Endothelial cell of umbilical vein (primary cell): ENCODE measurements at regions not wholly inside any gene's neighbourhood (a gene's known extent, or its start where the extent isn't known, plus 50 kb on each side); places are given as distances from the start of the nearest gene placed in this dataset.

Experiments used
- BruUV-seq: library from RNA; stranded (reverse); fragments of 400-500 nt; replicated peaks from 2 replicates; lab custom pipeline; 2021; lab: Mats Ljungman, UMichigan
- CTCF ChIA-PET: fragments of 300-600, 350-600 bp; sonication (Branson Sonifier 250); formaldehyde crosslinking; loops from one replicate; lab custom pipeline; 2021; ENCODE audit warnings: antibody characterized with exemption, inconsistent platforms; lab: Charles Lee
- POLR2A ChIA-PET: fragments of 300-600, 350-600 bp; sonication (Branson Sonifier 250); formaldehyde crosslinking; loops from one replicate; lab custom pipeline; 2021; ENCODE audit warnings: antibody characterized with exemption, inconsistent platforms; lab: Charles Lee
- DNase-seq: peaks from one replicate; pipeline ENCODE4 v3.0.0-alpha.2; 2011; ENCODE audit warnings: low read depth, low spot score
- FAIRE-seq: peaks from 2 replicates; lab custom pipeline; 2011; peaks lifted over from hg19 to GRCh38; lab: Jason Lieb, UNC
- H2AFZ ChIP-seq: 2 replicates; pipeline ENCODE4 v1.6.0; 2012; ENCODE audit warnings: low read depth, low read length, control low read depth, inconsistent platforms
- H3K27ac ChIP-seq: 2 replicates; pipeline ENCODE4 v1.5.1; 2011; ENCODE audit warnings: low read depth, mild to moderate bottlenecking, control low read depth, low read length, moderate library complexity; ENCODE audit not compliant: insufficient read depth
- H3K27me3 ChIP-seq, 2 experiments: 2 replicates each; pipeline versions ENCODE4 v1.6.0 to v1.6.1; 2011; ENCODE audit warnings: low read length in 2 of 2, mixed read lengths in 1 of 2; ENCODE audit not compliant: control insufficient read depth in 2 of 2, insufficient read depth in 2 of 2
- H3K36me3 ChIP-seq, 2 experiments: 2 replicates in 1 of 2; 3 replicates in 1 of 2; pipeline ENCODE4 v1.5.1; 2011; ENCODE audit warnings: low read length in 2 of 2, mild to moderate bottlenecking in 1 of 2, moderate library complexity in 1 of 2; ENCODE audit not compliant: control insufficient read depth in 2 of 2, insufficient read depth in 2 of 2; ENCODE audit errors: extremely low read depth in 1 of 2
- H3K4me1 ChIP-seq: 3 replicates; pipeline ENCODE4 v1.5.1; 2011; ENCODE audit warnings: mild to moderate bottlenecking, low read length; ENCODE audit not compliant: control insufficient read depth, insufficient read depth; ENCODE audit errors: extremely low read depth
- H3K4me2 ChIP-seq: 2 replicates; pipeline ENCODE4 v1.6.1; 2011; ENCODE audit warnings: low read length, control low read depth, mixed read lengths; ENCODE audit not compliant: insufficient read depth
- H3K4me3 ChIP-seq, 3 experiments: fragments of 200-600 bp in 1 of 3; sonication (generic), shearing (Covaris generic) in 1 of 3; replicated peaks in 1 of 3; 2 replicates each; pipeline ENCODE4 v1.5.1; 2011 to 2016; ENCODE audit warnings: control low read depth in 3 of 3, low read length in 3 of 3, mild to moderate bottlenecking in 2 of 3, inconsistent platforms in 1 of 3, low read depth in 1 of 3, moderate library complexity in 1 of 3; ENCODE audit not compliant: insufficient read depth in 1 of 3
- H3K79me2 ChIP-seq: 2 replicates; pipeline ENCODE4 v1.6.0; 2012; ENCODE audit warnings: low read length, inconsistent platforms; ENCODE audit not compliant: control insufficient read depth, insufficient read depth
- H3K9ac ChIP-seq: replicated peaks from 2 replicates; pipeline ENCODE3; 2011; ENCODE audit warnings: low read length, control low read depth; ENCODE audit not compliant: insufficient read depth; ENCODE audit errors: extremely low read depth
- H3K9me1 ChIP-seq: replicated peaks from 3 replicates; pipeline ENCODE4 v1.6.0; 2011; ENCODE audit warnings: mild to moderate bottlenecking, low read length; ENCODE audit not compliant: control insufficient read depth, insufficient read depth; ENCODE audit errors: extremely low read depth
- H3K9me3 ChIP-seq: replicated peaks from 2 replicates; pipeline ENCODE4 v1.5.1; 2012; ENCODE audit warnings: low read length, inconsistent platforms; ENCODE audit not compliant: control insufficient read depth, insufficient read depth
- H4K20me1 ChIP-seq: replicated peaks from 2 replicates; pipeline ENCODE3; 2011; ENCODE audit warnings: mild to moderate bottlenecking, low read length; ENCODE audit not compliant: control insufficient read depth, insufficient read depth; ENCODE audit errors: extremely low read depth
- EZH2 ChIP-seq: IDR thresholded peaks from 2 replicates; pipeline ENCODE4 v1.6.1; 2012; ENCODE audit warnings: borderline replicate concordance, low read depth, mild to moderate bottlenecking, moderate library complexity, low read length, inconsistent platforms; ENCODE audit not compliant: severe bottlenecking
- FOS ChIP-seq: IDR thresholded peaks from 2 replicates; pipeline ENCODE4 v1.6.1; 2011; ENCODE audit warnings: mild to moderate bottlenecking, low read length, moderate library complexity, borderline replicate concordance; ENCODE audit not compliant: insufficient read depth
- GATA2 ChIP-seq: IDR thresholded peaks from 2 replicates; pipeline ENCODE4 v1.7.0; 2011; ENCODE audit warnings: low read depth, mild to moderate bottlenecking, moderate library complexity, mixed read lengths, low read length; ENCODE audit not compliant: insufficient read length, insufficient read depth
- JUN ChIP-seq: IDR thresholded peaks from 2 replicates; pipeline ENCODE4 v1.6.1; 2011; ENCODE audit warnings: borderline replicate concordance, low read depth; ENCODE audit not compliant: insufficient read length, insufficient read depth
- MYC ChIP-seq: IDR thresholded peaks from one replicate; pipeline ENCODE4 v1.6.1; 2011; ENCODE audit warnings: mild to moderate bottlenecking, low read depth, low read length
- POLR2A ChIP-seq: IDR thresholded peaks from 2 replicates; pipeline ENCODE4 v1.6.1; 2012; ENCODE audit warnings: low read depth, mild to moderate bottlenecking, control low read depth, low read length
- POLR2AphosphoS5 ChIP-seq: IDR thresholded peaks from 2 replicates; pipeline ENCODE4 v1.6.1; 2012; ENCODE audit warnings: low read depth, mild to moderate bottlenecking, control low read depth, low read length, moderate library complexity; ENCODE audit not compliant: insufficient read depth
- dilution Hi-C: fragments of 300-500 bp; cut with MboI; formaldehyde crosslinking; loops from one replicate; pipeline ENCODE4 v1.15.0; 2019; ENCODE audit warnings: low sequenced_read_pairs; ENCODE audit not compliant: extremely low pct_ligation_motif_present
- intact Hi-C: fragments of 100-400 bp; cut with micrococcal nuclease; formaldehyde crosslinking; loops from one replicate; pipeline ENCODE4 v1.10.0; 2022
- TF ChIP-seq, protein P1 (sequence below): IDR thresholded peaks from 2 replicates; pipeline ENCODE4 v1.6.1; 2011; ENCODE audit not compliant: insufficient read depth, insufficient read length
- TF ChIP-seq, protein P2 (sequence below), 2 donors: IDR thresholded peaks; 1 replicate in 1 of 2; 2 replicates in 1 of 2; pipeline ENCODE4 v1.5.1; 2011; ENCODE audit warnings: low read length in 2 of 2, mild to moderate bottlenecking in 2 of 2, moderate library complexity in 2 of 2, control low read depth in 1 of 2, inconsistent platforms in 1 of 2, low read depth in 1 of 2; ENCODE audit not compliant: insufficient read depth in 1 of 2; ENCODE audit errors: extremely low read depth in 1 of 2

- Histone ChIP-seq H2AFZ (no peak overlapping the region), H3K4me3 (no peak overlapping the region), H3K4me2 (no peak overlapping the region), H3K4me1 (no peaks in the 10 kb centered on the region), H3K79me2 (no peaks in the 10 kb centered on the region), H3K27me3 (peaks cover 2 to 3% of the 10 kb centered on the region in 2 experiments), H3K27ac (no peak overlapping the region), H3K9me3 (no peaks in the 10 kb centered on the region), H3K36me3 (no peaks in the 10 kb centered on the region), H3K9me1 (no peaks in the 10 kb centered on the region), H4K20me1 (no peaks in the 10 kb centered on the region), H3K9ac (no peak overlapping the region)
- FAIRE-seq (no peak), DNase-seq (no peak)
- POLR2A ChIA-PET: no interaction called here
- no TSS peak for BruUV-seq
- intact Hi-C loops (no loop called here), dilution Hi-C loops (no loop called here)
- CTCF ChIA-PET: no interaction called here
- TF ChIP-seq EZH2: no peak
- TF ChIP-seq, protein P1, sequence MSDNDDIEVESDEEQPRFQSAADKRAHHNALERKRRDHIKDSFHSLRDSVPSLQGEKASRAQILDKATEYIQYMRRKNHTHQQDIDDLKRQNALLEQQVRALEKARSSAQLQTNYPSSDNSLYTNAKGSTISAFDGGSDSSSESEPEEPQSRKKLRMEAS: no peak
- no peak for TF ChIP-seq MYC
- TF ChIP-seq JUN: no peak
- TF ChIP-seq, protein P2, sequence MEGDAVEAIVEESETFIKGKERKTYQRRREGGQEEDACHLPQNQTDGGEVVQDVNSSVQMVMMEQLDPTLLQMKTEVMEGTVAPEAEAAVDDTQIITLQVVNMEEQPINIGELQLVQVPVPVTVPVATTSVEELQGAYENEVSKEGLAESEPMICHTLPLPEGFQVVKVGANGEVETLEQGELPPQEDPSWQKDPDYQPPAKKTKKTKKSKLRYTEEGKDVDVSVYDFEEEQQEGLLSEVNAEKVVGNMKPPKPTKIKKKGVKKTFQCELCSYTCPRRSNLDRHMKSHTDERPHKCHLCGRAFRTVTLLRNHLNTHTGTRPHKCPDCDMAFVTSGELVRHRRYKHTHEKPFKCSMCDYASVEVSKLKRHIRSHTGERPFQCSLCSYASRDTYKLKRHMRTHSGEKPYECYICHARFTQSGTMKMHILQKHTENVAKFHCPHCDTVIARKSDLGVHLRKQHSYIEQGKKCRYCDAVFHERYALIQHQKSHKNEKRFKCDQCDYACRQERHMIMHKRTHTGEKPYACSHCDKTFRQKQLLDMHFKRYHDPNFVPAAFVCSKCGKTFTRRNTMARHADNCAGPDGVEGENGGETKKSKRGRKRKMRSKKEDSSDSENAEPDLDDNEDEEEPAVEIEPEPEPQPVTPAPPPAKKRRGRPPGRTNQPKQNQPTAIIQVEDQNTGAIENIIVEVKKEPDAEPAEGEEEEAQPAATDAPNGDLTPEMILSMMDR (IDR thresholded peaks at IDR 0.05; ENCODE audit: extremely low read depth in 1 of 2, insufficient read depth in 1 of 2, low read depth in 1 of 2, low read length in 2 of 2): no peak
- TF ChIP-seq POLR2AphosphoS5: no peak
- no peak for TF ChIP-seq POLR2A
- no peak for TF ChIP-seq GATA2
- no peak for TF ChIP-seq FOS
Measured at GRCh38 chr13:73661687-73662425, 472.3 kb downstream of the KLF12 start.
